ENCODE measurements at regions not wholly inside any gene's neighbourhood (a gene's known extent, or its start where the extent isn't known, plus 50 kb on each side); places are given as distances from the start of the nearest gene placed in this dataset.

- no peak overlapping the region for H3K27ac ChIP-seq
- TF ChIP-seq ZFX (IDR thresholded peaks at IDR 0.05; ENCODE audit: borderline replicate concordance) = no peak
- no peak for TF ChIP-seq CTCF (IDR thresholded peaks at IDR 0.05)
These were observed 81.2 kb upstream of the RAP2B start for GRCh38 chr3:153080778-153081240.

- H3K27ac ChIP-seq = no peak overlapping the region
- TF ChIP-seq ZFX (IDR thresholded peaks at IDR 0.05; ENCODE audit: borderline replicate concordance) = no peak
- no peak for TF ChIP-seq CTCF (IDR thresholded peaks at IDR 0.05)
These were observed 77.6 kb upstream of the RAP2B start for GRCh38 chr3:153084431-153084830.

DNA sequence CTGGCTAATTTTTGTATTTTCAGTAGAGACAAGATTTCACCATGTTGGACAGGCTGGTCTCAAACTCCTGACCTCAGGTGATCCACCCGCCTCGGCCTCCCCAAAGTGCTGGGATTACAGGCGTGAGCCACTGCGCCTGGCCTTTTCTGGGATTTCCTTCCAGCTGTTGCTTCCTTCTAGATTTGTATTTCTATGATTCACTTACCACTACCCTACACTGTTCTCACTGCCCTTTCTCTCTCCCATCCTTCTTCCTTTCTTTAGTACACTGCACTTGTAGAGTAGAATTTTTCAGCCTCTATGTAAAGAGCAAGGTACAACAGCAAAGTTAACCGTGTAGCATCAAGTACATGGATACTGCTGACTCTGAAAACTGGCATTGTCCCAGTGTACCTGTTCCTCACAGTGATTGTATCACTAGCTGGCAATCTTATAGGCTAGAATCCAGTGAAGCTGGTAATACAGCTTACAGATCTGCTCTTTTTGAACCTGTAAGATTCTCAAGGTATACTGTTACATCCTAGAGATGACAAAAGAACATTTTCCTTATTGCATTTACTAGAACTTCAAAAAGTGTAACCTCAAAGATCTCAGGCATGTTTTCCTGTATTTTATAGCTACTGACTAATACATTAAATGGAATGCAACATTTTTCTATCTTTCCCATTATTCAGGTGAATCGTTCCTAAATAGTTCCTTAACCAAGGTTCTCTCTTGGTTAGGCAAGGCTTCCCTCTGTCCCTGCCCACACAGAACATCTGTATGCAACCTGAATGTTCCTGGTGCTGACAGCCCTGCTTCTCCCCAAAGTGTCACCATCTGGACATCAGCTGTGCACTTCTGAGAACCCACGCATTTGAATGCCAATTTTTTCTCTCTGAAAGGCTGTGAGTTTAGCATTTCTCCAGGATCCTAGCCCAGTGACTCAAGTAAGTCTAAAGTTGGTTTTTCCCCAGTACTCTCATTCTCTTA is 74.1 kb upstream of the RAP2B start:
- TF ChIP-seq CTCF (IDR thresholded peaks at IDR 0.05) = no peak
- TF ChIP-seq ZFX (IDR thresholded peaks at IDR 0.05; ENCODE audit: borderline replicate concordance) = no peak
- no peak overlapping the region for H3K27ac ChIP-seq

DNA sequence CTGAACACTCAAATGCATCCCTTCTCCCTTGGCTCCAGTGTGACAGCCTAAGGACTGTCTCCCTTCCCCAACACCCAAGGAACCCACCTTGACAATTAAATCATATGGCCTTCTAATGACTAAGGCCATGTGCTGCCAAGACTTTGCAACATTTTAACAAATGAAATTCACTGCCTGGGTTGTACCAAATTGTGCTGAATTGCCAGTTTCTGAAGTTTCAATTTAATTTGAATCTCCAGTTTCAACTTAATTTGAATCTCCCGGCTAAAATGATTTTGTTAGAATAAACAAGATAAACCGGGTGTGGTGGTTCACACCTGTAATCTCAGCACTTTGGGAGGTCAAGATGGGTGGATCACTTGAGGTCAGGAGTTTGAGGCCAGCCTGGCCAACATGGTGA is 72.4 kb upstream of the RAP2B start:
- no peak overlapping the region for H3K27ac ChIP-seq
- TF ChIP-seq ZFX (IDR thresholded peaks at IDR 0.05; ENCODE audit: borderline replicate concordance) = no peak
- no peak for TF ChIP-seq CTCF (IDR thresholded peaks at IDR 0.05)

GRCh38 chr3:153090973-153091372 is 71.1 kb upstream of the RAP2B start:
- TF ChIP-seq CTCF (IDR thresholded peaks at IDR 0.05) (no peak), ZFX (IDR thresholded peaks at IDR 0.05; ENCODE audit: borderline replicate concordance) (no peak)
- H3K27ac ChIP-seq = no peak overlapping the region

- H3K27ac ChIP-seq = no peak overlapping the region
- TF ChIP-seq CTCF (IDR thresholded peaks at IDR 0.05) (no peak), ZFX (IDR thresholded peaks at IDR 0.05; ENCODE audit: borderline replicate concordance) (no peak)
These were observed 68.4 kb upstream of the RAP2B start for GRCh38 chr3:153093629-153094028.

DNA sequence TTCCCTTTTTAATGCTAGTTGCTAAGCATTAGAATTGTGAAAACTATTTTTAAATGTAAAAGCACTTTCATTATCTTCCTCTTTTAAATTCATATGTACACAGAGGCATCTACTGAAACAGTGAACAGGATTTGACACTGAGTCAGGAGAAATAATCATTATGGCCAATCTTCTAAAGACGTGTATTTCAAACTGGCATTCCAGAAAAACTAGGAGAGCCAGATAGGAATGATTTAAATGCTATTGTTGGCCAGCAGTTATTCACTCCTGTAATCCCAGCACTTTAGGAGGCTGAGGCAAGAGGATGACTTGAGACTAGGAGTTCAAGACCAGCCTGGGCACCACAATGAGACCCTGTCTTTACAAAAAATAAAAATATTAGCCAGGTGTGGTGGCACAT is 67.6 kb upstream of the RAP2B start:
- TF ChIP-seq CTCF (IDR thresholded peaks at IDR 0.05) (no peak), ZFX (IDR thresholded peaks at IDR 0.05; ENCODE audit: borderline replicate concordance) (no peak)
- no peak overlapping the region for H3K27ac ChIP-seq

Data from 22Rv1 (cell line).